HG03095 (cell line): ENCODE measurements at regions not wholly inside any gene's neighbourhood (a gene's known extent, or its start where the extent isn't known, plus 50 kb on each side); places are given as distances from the start of the nearest gene placed in this dataset.
"Not testable (repeated sequence)": the region's sequence is repeated elsewhere in the genome, so short reads cannot be mapped to it uniquely, and the experiment has no call there.

ENCODE experiments used
- ATAC-seq: cut with Tn5 transposase; IDR thresholded peaks from one replicate; pipeline ENCODE4 v1.9.1; 2021; ENCODE audit warnings: moderate library complexity; ENCODE audit not compliant: unreplicated experiment

DNA sequence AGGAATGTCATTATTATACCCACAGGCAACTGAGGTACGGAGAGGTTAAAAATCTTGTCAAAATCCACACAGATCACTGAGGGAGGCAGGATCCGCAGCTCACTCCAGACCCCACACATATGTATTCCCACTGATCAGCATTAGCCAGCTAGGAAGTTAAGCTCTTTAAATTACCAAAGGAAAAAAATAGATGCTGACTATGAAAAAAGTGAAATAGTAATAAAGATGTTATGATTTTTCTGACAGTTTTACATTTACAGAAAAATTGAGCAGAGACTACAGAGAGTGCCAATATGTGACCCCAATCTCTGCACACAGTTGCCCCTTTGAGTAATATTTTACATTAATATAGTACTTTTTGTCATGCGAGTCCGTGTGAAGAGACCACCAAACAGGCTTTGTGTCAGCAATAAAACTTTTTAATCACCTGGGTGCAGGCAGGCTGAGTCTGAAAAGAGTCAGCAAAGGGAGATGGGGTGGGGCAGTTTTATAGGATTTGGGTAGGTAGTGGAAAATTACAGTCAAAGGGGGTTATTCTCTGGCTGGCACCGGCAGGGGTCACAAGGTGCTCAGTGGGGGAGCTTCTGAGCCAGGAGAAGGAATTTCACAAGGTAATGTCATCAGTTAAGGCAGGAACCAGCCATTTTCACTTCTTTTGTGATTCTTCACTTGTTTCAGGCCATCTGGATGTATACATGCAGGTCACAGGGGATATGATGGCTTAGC is 61.9 kb upstream of the NAA35 start:
- ATAC-seq, result not testable (repeated sequence)

DNA sequence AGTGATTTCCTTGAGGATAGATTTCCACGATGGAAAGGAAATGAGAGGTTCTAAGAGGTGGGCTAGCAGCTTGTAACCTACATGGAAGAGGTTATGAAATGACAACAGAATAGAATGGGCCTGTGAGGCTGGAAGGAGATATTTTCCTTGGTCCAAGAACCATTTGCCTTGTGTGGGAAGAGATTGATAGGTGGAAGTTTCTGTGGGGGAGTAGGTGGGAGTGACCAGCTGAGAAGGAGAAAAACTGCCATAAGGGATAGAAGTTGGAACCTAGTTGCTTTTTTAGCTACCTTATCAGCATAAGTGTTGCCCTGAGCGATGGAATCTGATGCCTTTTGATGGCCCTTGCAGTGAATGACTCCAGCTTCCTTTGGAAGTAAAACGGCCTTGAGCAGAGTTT is 60.4 kb upstream of the NAA35 start:
- ATAC-seq, result not testable (repeated sequence)

DNA sequence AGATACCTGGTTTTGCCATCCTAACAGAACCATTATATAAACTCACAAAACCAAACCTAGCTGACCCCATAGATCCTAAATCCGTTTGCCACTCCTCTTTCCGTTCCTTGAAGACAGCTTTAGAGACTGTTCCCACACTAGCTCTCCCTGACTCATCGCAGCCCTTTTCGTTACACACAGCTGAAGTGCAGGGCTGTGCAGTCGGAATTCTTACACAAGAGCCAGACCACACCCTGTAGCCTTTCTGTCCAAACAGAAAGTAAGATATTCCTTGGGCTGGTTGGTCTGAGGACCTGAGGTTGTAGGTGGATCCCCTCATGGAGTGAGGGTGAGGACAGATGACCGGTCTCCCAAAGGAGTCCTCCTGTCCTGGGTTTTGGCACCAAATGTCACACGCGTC is 56.7 kb upstream of the NAA35 start:
- no peak for ATAC-seq

DNA sequence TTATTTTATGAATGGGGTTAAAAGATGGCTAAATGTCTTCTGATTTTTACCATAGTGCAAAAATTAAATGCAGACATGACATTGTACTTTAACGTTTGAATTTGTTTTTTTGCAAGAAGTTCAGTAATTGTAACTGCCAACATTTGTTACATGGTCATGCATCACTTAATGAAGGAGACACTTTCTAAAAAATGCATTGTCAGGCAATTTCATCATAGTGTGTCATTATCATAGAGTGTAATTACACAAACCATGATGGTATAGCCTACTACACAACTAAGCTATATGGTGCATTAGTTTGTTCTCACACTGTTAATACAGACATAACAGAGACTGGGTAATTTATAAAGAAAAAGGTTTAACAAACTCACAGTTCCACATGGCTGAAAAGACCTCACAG is 50.0 kb upstream of the NAA35 start:
- ATAC-seq, result no peak
